H9 (cell line): ENCODE measurements at regions not wholly inside any gene's neighbourhood (a gene's known extent, or its start where the extent isn't known, plus 50 kb on each side); places are given as distances from the start of the nearest gene placed in this dataset.

Source experiments
- DNase-seq: peaks from one replicate; pipeline ENCODE4 v3.0.0-alpha.2; 2017
- H2AFZ ChIP-seq: one replicate; pipeline ENCODE4 v1.6.1; 2013; ENCODE audit warnings: mild to moderate bottlenecking, low read length, control low read depth, moderate library complexity
- H2AK5ac ChIP-seq: 2 replicates; pipeline ENCODE4 v1.6.1; 2013; ENCODE audit warnings: low read length, control low read depth, mixed read lengths; ENCODE audit not compliant: insufficient read length
- H2BK120ac ChIP-seq: one replicate; pipeline ENCODE4 v1.6.1; 2013; ENCODE audit warnings: low read depth, mild to moderate bottlenecking, low read length, control low read depth, inconsistent platforms; ENCODE audit not compliant: poor library complexity, severe bottlenecking
- H2BK12ac ChIP-seq: 2 replicates; pipeline ENCODE4 v1.6.1; 2013; ENCODE audit warnings: low read length, control low read depth, mixed read lengths, low read depth; ENCODE audit not compliant: insufficient read length
- H2BK15ac ChIP-seq: 2 replicates; pipeline ENCODE4 v1.6.1; 2013; ENCODE audit warnings: low read depth, low read length, control low read depth
- H2BK20ac ChIP-seq: one replicate; pipeline ENCODE4 v1.6.1; 2013; ENCODE audit warnings: low read depth, mild to moderate bottlenecking, low read length, control low read depth, inconsistent platforms; ENCODE audit not compliant: poor library complexity, severe bottlenecking
- H2BK5ac ChIP-seq: 2 replicates; pipeline ENCODE4 v1.6.1; 2013; ENCODE audit warnings: low read length, control low read depth, mixed read lengths; ENCODE audit not compliant: insufficient read length
- H3K14ac ChIP-seq: 2 replicates; pipeline ENCODE4 v1.6.1; 2013; ENCODE audit warnings: low read length, control low read depth; ENCODE audit not compliant: insufficient read depth
- H3K18ac ChIP-seq: 2 replicates; pipeline ENCODE4 v1.6.1; 2013; ENCODE audit warnings: low read depth, mild to moderate bottlenecking, mixed read lengths, low read length, control low read depth; ENCODE audit not compliant: insufficient read length
- H3K23ac ChIP-seq: 2 replicates; pipeline ENCODE4 v1.6.1; 2013; ENCODE audit warnings: low read length, control low read depth, mixed read lengths, low read depth; ENCODE audit not compliant: insufficient read length
- H3K23me2 ChIP-seq: 2 replicates; pipeline ENCODE4 v1.6.1; 2013; ENCODE audit warnings: low read depth, mild to moderate bottlenecking, mixed read lengths, low read length, control low read depth; ENCODE audit not compliant: insufficient read length, poor library complexity, severe bottlenecking
- H3K27ac ChIP-seq: 2 replicates; pipeline ENCODE4 v1.5.1; 2013; ENCODE audit warnings: low read length, control low read depth, mixed read lengths, low read depth; ENCODE audit not compliant: insufficient read length
- H3K27me3 ChIP-seq: 2 replicates; pipeline ENCODE4 v1.6.1; 2013; ENCODE audit warnings: low read length, control low read depth, inconsistent platforms; ENCODE audit not compliant: insufficient read depth
- H3K4ac ChIP-seq: 2 replicates; pipeline ENCODE4 v1.6.1; 2013; ENCODE audit warnings: low read depth, mild to moderate bottlenecking, control low read depth, inconsistent platforms, low read length, moderate library complexity
- H3K4me1 ChIP-seq: 2 replicates; pipeline ENCODE4 v1.6.1; 2013; ENCODE audit warnings: low read length, control low read depth, inconsistent platforms; ENCODE audit not compliant: insufficient read depth
- H3K4me2 ChIP-seq: 2 replicates; pipeline ENCODE4 v1.6.1; 2013; ENCODE audit warnings: low read length, control low read depth, mixed read lengths; ENCODE audit not compliant: insufficient read length, insufficient read depth
- H3K56ac ChIP-seq: 2 replicates; pipeline ENCODE4 v1.6.1; 2013; ENCODE audit warnings: low read depth, mild to moderate bottlenecking, mixed read lengths, low read length, control low read depth; ENCODE audit not compliant: insufficient read length
- H3K79me1 ChIP-seq: 2 replicates; pipeline ENCODE4 v1.6.1; 2013; ENCODE audit warnings: low read depth, mild to moderate bottlenecking, moderate library complexity, low read length, control low read depth, inconsistent platforms; ENCODE audit not compliant: insufficient read depth, poor library complexity, severe bottlenecking
- H3K79me2 ChIP-seq: 2 replicates; pipeline ENCODE4 v1.6.1; 2013; ENCODE audit warnings: low read length, control low read depth, inconsistent platforms; ENCODE audit not compliant: insufficient read depth
- H3K9ac ChIP-seq: 2 replicates; pipeline ENCODE4 v1.6.1; 2013; ENCODE audit warnings: low read length, control low read depth, mixed read lengths; ENCODE audit not compliant: insufficient read length; ENCODE audit errors: extremely low read depth
- H3K9me3 ChIP-seq: one replicate; pipeline ENCODE4 v1.6.1; 2013; ENCODE audit warnings: low read depth, low read length, inconsistent platforms; ENCODE audit not compliant: control insufficient read depth
- H3T11ph ChIP-seq: one replicate; pipeline ENCODE4 v1.6.1; 2013; ENCODE audit warnings: mild to moderate bottlenecking, low read length, control low read depth, inconsistent platforms
- H4K20me1 ChIP-seq: one replicate; pipeline ENCODE4 v1.6.1; 2013; ENCODE audit not compliant: control insufficient read depth, insufficient read length, insufficient read depth
- H4K5ac ChIP-seq: 2 replicates; pipeline ENCODE4 v1.6.1; 2013; ENCODE audit warnings: low read depth, mild to moderate bottlenecking, mixed read lengths, low read length, control low read depth; ENCODE audit not compliant: insufficient read length
- H4K8ac ChIP-seq: replicated peaks from 2 replicates; pipeline ENCODE4 v1.6.1; 2013; ENCODE audit warnings: low read length, control low read depth, mixed read lengths, low read depth; ENCODE audit not compliant: insufficient read length
- H4K91ac ChIP-seq: 2 replicates; pipeline ENCODE4 v1.6.1; 2013; ENCODE audit warnings: low read depth, mild to moderate bottlenecking, moderate library complexity, mixed read lengths, low read length, control low read depth; ENCODE audit not compliant: insufficient read length
- H3K27ac Mint-ChIP-seq, 3 experiments: 2 replicates in 2 of 3; 3 replicates in 1 of 3; pipeline ENCODE4 v1.8.0; 2020 to 2021; ENCODE audit warnings: mixed read lengths in 3 of 3, mild to moderate bottlenecking in 1 of 3, moderate library complexity in 1 of 3
- H3K27me3 Mint-ChIP-seq: 2 replicates; pipeline ENCODE4 v1.8.0; 2021; ENCODE audit warnings: low read depth, mild to moderate bottlenecking, moderate library complexity, mixed read lengths
- H3K36me3 Mint-ChIP-seq, 3 experiments: 2 replicates in 2 of 3; 3 replicates in 1 of 3; pipeline ENCODE4 v1.8.0; 2020 to 2021; ENCODE audit warnings: low read depth in 3 of 3, mixed read lengths in 3 of 3; ENCODE audit not compliant: insufficient read depth in 1 of 3
- H3K4me1 Mint-ChIP-seq, 2 experiments: 2 replicates each; pipeline ENCODE4 v1.8.0; 2020; ENCODE audit warnings: mixed read lengths in 2 of 2
- H3K4me3 Mint-ChIP-seq, 2 experiments: 2 replicates in 1 of 2; 3 replicates in 1 of 2; pipeline ENCODE4 v1.8.0; 2020 to 2021; ENCODE audit warnings: mild to moderate bottlenecking in 2 of 2, mixed read lengths in 2 of 2, moderate library complexity in 1 of 2
- H3K9me3 Mint-ChIP-seq, 2 experiments: 2 replicates in 1 of 2; 3 replicates in 1 of 2; pipeline ENCODE4 v1.8.0; 2020; ENCODE audit warnings: mild to moderate bottlenecking in 2 of 2, mixed read lengths in 2 of 2, moderate library complexity in 1 of 2
- WGBS: extraction: QIAGEN DNeasy Blood & Tissue Kit; methylation state at CpG from one replicate; pipeline ENCODE4 v1.1.7; 2013; ENCODE audit warnings: missing lambda C conversion rate, low lambda C conversion rate, mixed read lengths; ENCODE audit not compliant: insufficient read length; ENCODE audit errors: extremely low coverage; 5-methylcytosine and 5-hydroxymethylcytosine counted together
- TF ChIP-seq, protein P1 (sequence below): fragments of 200-600 bp; sonication (generic); conservative IDR thresholded peaks from 3 replicates; pipeline ENCODE4 v1.8.0; 2021; ENCODE audit warnings: antibody characterized with exemption, mild to moderate bottlenecking

DNA sequence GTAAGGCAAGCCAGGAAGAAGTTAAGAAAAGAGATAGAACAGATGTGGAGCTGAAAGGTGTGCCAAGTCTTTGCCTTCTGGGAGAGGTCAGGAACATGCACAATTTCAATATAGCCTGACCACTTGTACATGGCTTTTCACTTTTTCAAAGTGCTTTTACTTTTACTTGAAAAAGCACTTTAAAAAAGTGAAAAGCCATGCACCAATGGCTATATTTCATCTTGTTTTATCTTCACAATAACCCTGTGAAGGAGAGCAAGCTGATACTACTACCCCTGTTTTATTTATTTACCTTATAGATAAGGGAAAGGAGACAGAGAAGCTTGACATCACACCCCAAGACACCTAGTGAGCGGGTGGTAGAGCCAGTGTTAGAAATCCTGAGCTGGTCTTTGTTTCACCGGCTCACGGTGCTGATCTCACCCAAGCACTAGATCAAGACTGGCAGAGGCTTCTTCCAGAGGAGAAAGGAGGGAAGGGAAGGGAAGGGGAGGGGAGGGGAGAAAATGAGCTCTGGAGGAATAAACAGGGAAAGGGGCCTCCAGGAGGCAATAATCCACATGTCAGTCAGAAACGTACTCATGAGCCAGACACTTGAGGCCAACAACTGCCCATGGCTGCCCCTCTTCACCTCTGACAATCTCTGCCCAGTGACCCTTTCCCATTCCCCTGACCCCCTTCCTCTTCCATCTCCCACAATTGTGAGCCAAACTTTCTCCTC lies 455.4 kb downstream of the FOXO1 start:
- H3K9me3 Mint-ChIP-seq, result no peaks in the 10 kb centered on the region

More for the DNA sequence above, 455.4 kb downstream of the FOXO1 start:
- H2AFZ ChIP-seq, result no peak overlapping the region
- no peaks in the 10 kb centered on the region for H3K4me1 ChIP-seq
- H3K23ac ChIP-seq, result no peak overlapping the region
- no peaks in the 10 kb centered on the region for H3K9me3 ChIP-seq
- no peak overlapping the region for H3K4ac ChIP-seq
- Mint-ChIP-seq H3K27ac (no peak overlapping the region), H3K4me3 (no peak overlapping the region), H3K36me3 (no peaks in the 10 kb centered on the region), H3K27me3 (no peaks in the 10 kb centered on the region), H3K4me1 (no peaks in the 10 kb centered on the region)
- H3K23me2 ChIP-seq, result no peaks in the 10 kb centered on the region
- H3K79me1 ChIP-seq, result no peaks in the 10 kb centered on the region
- no peak overlapping the region for H3K9ac ChIP-seq
- no peaks in the 10 kb centered on the region for H4K20me1 ChIP-seq
- H2BK5ac ChIP-seq, result no peak overlapping the region
- no peak overlapping the region for H4K91ac ChIP-seq
- H2BK120ac ChIP-seq, result no peak overlapping the region
- no peak overlapping the region for H2BK15ac ChIP-seq
- no peak overlapping the region for H2BK20ac ChIP-seq
- no peak for DNase-seq
- no CpG with 5 or more reads among the region's 4 CpGs for WGBS
- no peak overlapping the region for H3T11ph ChIP-seq
- no peak overlapping the region for H2BK12ac ChIP-seq
- H3K79me2 ChIP-seq, result no peaks in the 10 kb centered on the region
- H3K14ac ChIP-seq, result no peak overlapping the region
- TF ChIP-seq, protein P1, sequence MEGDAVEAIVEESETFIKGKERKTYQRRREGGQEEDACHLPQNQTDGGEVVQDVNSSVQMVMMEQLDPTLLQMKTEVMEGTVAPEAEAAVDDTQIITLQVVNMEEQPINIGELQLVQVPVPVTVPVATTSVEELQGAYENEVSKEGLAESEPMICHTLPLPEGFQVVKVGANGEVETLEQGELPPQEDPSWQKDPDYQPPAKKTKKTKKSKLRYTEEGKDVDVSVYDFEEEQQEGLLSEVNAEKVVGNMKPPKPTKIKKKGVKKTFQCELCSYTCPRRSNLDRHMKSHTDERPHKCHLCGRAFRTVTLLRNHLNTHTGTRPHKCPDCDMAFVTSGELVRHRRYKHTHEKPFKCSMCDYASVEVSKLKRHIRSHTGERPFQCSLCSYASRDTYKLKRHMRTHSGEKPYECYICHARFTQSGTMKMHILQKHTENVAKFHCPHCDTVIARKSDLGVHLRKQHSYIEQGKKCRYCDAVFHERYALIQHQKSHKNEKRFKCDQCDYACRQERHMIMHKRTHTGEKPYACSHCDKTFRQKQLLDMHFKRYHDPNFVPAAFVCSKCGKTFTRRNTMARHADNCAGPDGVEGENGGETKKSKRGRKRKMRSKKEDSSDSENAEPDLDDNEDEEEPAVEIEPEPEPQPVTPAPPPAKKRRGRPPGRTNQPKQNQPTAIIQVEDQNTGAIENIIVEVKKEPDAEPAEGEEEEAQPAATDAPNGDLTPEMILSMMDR, result no peak
- H4K5ac ChIP-seq, result no peak overlapping the region
- H3K18ac ChIP-seq, result no peak overlapping the region
- H3K27me3 ChIP-seq, result no peaks in the 10 kb centered on the region
- H3K4me2 ChIP-seq, result no peak overlapping the region
- no peak overlapping the region for H3K56ac ChIP-seq
- H4K8ac ChIP-seq, result no peak overlapping the region
- no peak overlapping the region for H3K27ac ChIP-seq
- H2AK5ac ChIP-seq, result no peak overlapping the region
